K562 (cell line): ENCODE measurements at regions not wholly inside any gene's neighbourhood (a gene's known extent, or its start where the extent isn't known, plus 50 kb on each side); places are given as distances from the start of the nearest gene placed in this dataset.

Experiments used
- ATAC-seq: fragments of 200-7000 bp; cut with Tn5 transposase; 3 replicates; pipeline ENCODE4 v1.9.1; 2020; ENCODE audit warnings: moderate library complexity
- BruUV-seq: library from RNA; stranded (reverse); fragments of 400-500 nt; replicated peaks from 2 replicates; lab custom pipeline; 2021; lab: Mats Ljungman, UMichigan
- CTCF ChIA-PET: fragments of 300-600 bp; formaldehyde crosslinking; extraction: SDS; loops from one replicate; lab custom pipeline; 2021; ENCODE audit warnings: low intra/inter-chr PET ratio; lab: Yijun Ruan, JAX
- POLR2A ChIA-PET: fragments of 300-600, 350-650 bp; sonication (Branson Sonifier 250); formaldehyde crosslinking; extraction: SDS; loops from one replicate; lab custom pipeline; 2021; ENCODE audit warnings: antibody characterized with exemption, inconsistent platforms; lab: Yijun Ruan, JAX
- DNase-seq, 4 experiments: peaks; one replicate each; pipeline versions ENCODE4 v3.0.0 to v3.0.0-alpha.2; 2011 to 2018; ENCODE audit warnings: low spot score in 3 of 4, mixed read lengths in 3 of 4; ENCODE audit errors: extremely low read depth in 1 of 4
- FAIRE-seq: peaks from 2 replicates; lab custom pipeline; 2011; peaks lifted over from hg19 to GRCh38; lab: Jason Lieb, UNC
- H2AFZ ChIP-seq: 2 replicates; pipeline ENCODE4 v1.6.0; 2011; ENCODE audit warnings: low read depth, low read length, control low read depth, inconsistent platforms
- H3K27ac ChIP-seq: fragments of 200-600 bp; 3 replicates; pipeline ENCODE4 v1.8.0; 2011; ENCODE audit warnings: low read depth, mild to moderate bottlenecking, control low read depth, inconsistent platforms, low read length, moderate library complexity, mixed read lengths; ENCODE audit errors: extremely low read depth
- H3K27me3 ChIP-seq, 2 experiments: fragments of 300-600 bp in 1 of 2; 2 replicates in 1 of 2; 3 replicates in 1 of 2; pipeline versions ENCODE4 v1.6.0 to v1.8.0; 2011; ENCODE audit warnings: inconsistent platforms in 2 of 2, low read length in 2 of 2, mild to moderate bottlenecking in 1 of 2, mixed read lengths in 1 of 2, moderate library complexity in 1 of 2; ENCODE audit not compliant: control insufficient read depth in 2 of 2, insufficient read depth in 2 of 2
- H3K36me3 ChIP-seq: fragments of 300-600 bp; 3 replicates; pipeline ENCODE4 v1.8.0; 2011; ENCODE audit warnings: mild to moderate bottlenecking, low read length, inconsistent platforms; ENCODE audit not compliant: control insufficient read depth, insufficient read depth
- H3K4me1 ChIP-seq, 2 experiments: fragments of 200-600 bp in 1 of 2; replicated peaks in 1 of 2; 2 replicates in 1 of 2; 3 replicates in 1 of 2; pipeline versions ENCODE4 v1.5.1 to v1.8.0; 2011; ENCODE audit warnings: inconsistent platforms in 2 of 2, low read length in 2 of 2, mild to moderate bottlenecking in 1 of 2, mixed read lengths in 1 of 2, moderate library complexity in 1 of 2; ENCODE audit not compliant: control insufficient read depth in 2 of 2, insufficient read depth in 2 of 2
- H3K4me2 ChIP-seq: 2 replicates; pipeline ENCODE4 v1.6.1; 2011; ENCODE audit warnings: low read length, control low read depth, inconsistent platforms, mixed read lengths; ENCODE audit not compliant: insufficient read depth
- H3K4me3 ChIP-seq: fragments of 200-600 bp; sonication (generic), shearing (Covaris generic); 2 replicates; pipeline ENCODE4 v1.5.1; 2016; ENCODE audit warnings: control low read depth, inconsistent platforms
- H3K79me2 ChIP-seq: fragments of 200-600 bp; 3 replicates; pipeline ENCODE4 v1.8.0; 2011; ENCODE audit warnings: low read length, inconsistent platforms; ENCODE audit not compliant: control insufficient read depth, insufficient read depth
- H3K9ac ChIP-seq, 2 experiments: 2 replicates each; pipeline versions ENCODE4 v1.6.0 to v1.6.1; 2011; ENCODE audit warnings: low read depth in 2 of 2, low read length in 2 of 2, control low read depth in 1 of 2, inconsistent platforms in 1 of 2, mild to moderate bottlenecking in 1 of 2, mixed read lengths in 1 of 2; ENCODE audit not compliant: insufficient read depth in 1 of 2
- H3K9me1 ChIP-seq: one replicate; pipeline ENCODE4 v1.6.0; 2011; ENCODE audit warnings: inconsistent platforms, mild to moderate bottlenecking, low read length, moderate library complexity; ENCODE audit not compliant: control insufficient read depth, insufficient read depth
- H3K9me3 ChIP-seq: replicated peaks from 2 replicates; pipeline ENCODE4 v1.5.1; 2011; ENCODE audit warnings: low read depth, low read length, inconsistent platforms; ENCODE audit not compliant: control insufficient read depth, insufficient read depth
- H4K20me1 ChIP-seq: replicated peaks from 2 replicates; pipeline ENCODE4 v1.6.1; 2011; ENCODE audit warnings: low read length, inconsistent platforms, mixed read lengths; ENCODE audit not compliant: control insufficient read depth, insufficient read depth
- ATF4 ChIP-seq: fragments of 450-650 bp; formaldehyde crosslinking; IDR thresholded peaks from 2 replicates; pipeline ENCODE4 v1.4.0; 2022; ENCODE audit warnings: mild to moderate bottlenecking, moderate library complexity
- CTBP1 ChIP-seq: fragments of 450-650 bp; IDR thresholded peaks from 2 replicates; pipeline ENCODE4 v1.6.1; 2016; ENCODE audit warnings: borderline replicate concordance
- CXXC5 ChIP-seq: fragments of 250-450 bp; sonication (Bioruptor Pico); IDR thresholded peaks from 2 replicates; pipeline ENCODE4 v1.8.0; 2022; ENCODE audit warnings: inconsistent platforms, mild to moderate bottlenecking, moderate library complexity
- EP400 ChIP-seq: fragments of 450-650 bp; IDR thresholded peaks from 2 replicates; pipeline ENCODE4 v1.6.1; 2017; ENCODE audit warnings: antibody characterized with exemption, mild to moderate bottlenecking, moderate library complexity
- GABPA ChIP-seq: fragments of 200-800 bp; sonication (Bioruptor generic); conservative IDR thresholded peaks from 2 replicates; pipeline ENCODE4 v1.6.1; 2016; ENCODE audit warnings: low read depth, missing genetic modification characterization, missing compliant biosample characterization
- L3MBTL2 ChIP-seq: fragments of 450-650 bp; IDR thresholded peaks from 2 replicates; pipeline ENCODE4 v1.6.1; 2016; ENCODE audit warnings: mild to moderate bottlenecking, moderate library complexity
- MGA ChIP-seq: fragments of 450-650 bp; IDR thresholded peaks from 2 replicates; pipeline ENCODE4 v1.6.1; 2016; ENCODE audit warnings: mild to moderate bottlenecking, moderate library complexity
- NBN ChIP-seq: fragments of 450-650 bp; IDR thresholded peaks from 2 replicates; pipeline ENCODE4 v1.6.1; 2016; ENCODE audit warnings: low read depth, mild to moderate bottlenecking
- NFIX ChIP-seq: fragments of 250-450 bp; sonication (Bioruptor Pico); IDR thresholded peaks from 2 replicates; pipeline ENCODE4 v1.4.0; 2020; ENCODE audit warnings: low read depth, mild to moderate bottlenecking, moderate library complexity
- ZC3H4 ChIP-seq: sonication (generic); formaldehyde crosslinking; IDR thresholded peaks from 2 replicates; pipeline ENCODE4 v1.9.0; 2021; ENCODE audit warnings: missing genetic modification reagents, borderline replicate concordance
- WGBS: fragments of 100-300 bp; shearing (Covaris generic); methylation state at CpG from one replicate; pipeline ENCODE4 v1.1.6; 2016; ENCODE audit warnings: low coverage, mixed read lengths; ENCODE audit not compliant: insufficient coverage; ENCODE audit errors: missing lambda C conversion rate; 5-methylcytosine and 5-hydroxymethylcytosine counted together
- in situ Hi-C: fragments of 300-500 bp; cut with MboI; formaldehyde crosslinking; loops from 4 replicates; pipeline ENCODE4 v1.15.0; 2018; ENCODE audit warnings: inconsistent platforms, mixed read lengths
- intact Hi-C: fragments of 100-400 bp; cut with micrococcal nuclease; formaldehyde crosslinking; loops from 2 replicates; pipeline ENCODE4 v1.14.2; 2022

- WGBS: 5% methylated on average over 23 of the region's 23 CpGs
- DNase-seq: peak in 2 of 4 experiments; percentile 44 to 61
- in situ Hi-C loops (no loop called here), intact Hi-C loops (no loop called here)
- Histone ChIP-seq H4K20me1 (no peaks in the 10 kb centered on the region; the same call in 1 of the 2 replicates), H3K4me2 (peak overlapping the region; percentile 64), H3K4me3 (no peak overlapping the region), H2AFZ (peak overlapping the region; percentile 73), H3K79me2 (no peaks in the 10 kb centered on the region), H3K27ac (no peak overlapping the region), H3K9ac (peak overlapping the region in 1 of 2 experiments; percentile 68; a peak in 1 of 4 replicates), H3K36me3 (no peaks in the 10 kb centered on the region), H3K9me3 (0 out of 2 replicates have a peak, but pooled peaks cover 4% of the 10 kb centered on the region), H3K4me1 (peaks cover 10 to 26% of the 10 kb centered on the region in 2 experiments), H3K27me3 (peaks cover 54 to 86% of the 10 kb centered on the region in 2 experiments), H3K9me1 (peaks cover 2% of the 10 kb centered on the region)
- POLR2A ChIA-PET: no interaction called here
- FAIRE-seq: peak; percentile 92
- CTCF ChIA-PET: no interaction called here
- BruUV-seq: no TSS peak
- peak; percentile 81 for ATAC-seq
- TF ChIP-seq ZC3H4 (CRISPR knock-in tag) (no peak), NFIX (no peak), GABPA (tag) (peak; percentile 71), ATF4 (CRISPR knock-in tag) (no peak), MGA (peak; percentile 88), L3MBTL2 (peak; percentile 94), EP400 (peak; percentile 51; the same call in 1 of the 2 replicates), CTBP1 (0 out of 2 replicates have a peak, but pooled peaks have one; percentile 17), NBN (0 out of 2 replicates have a peak, but pooled peaks have one; percentile 16), CXXC5 (CRISPR knock-in tag) (peak; percentile 51; the same call in 1 of the 2 replicates)
Measured at GRCh38 chr7:362402-363096, 72.6 kb downstream of the FOXL3 start.
